ENCODE measurements at regions not wholly inside any gene's neighbourhood (a gene's known extent, or its start where the extent isn't known, plus 50 kb on each side); places are given as distances from the start of the nearest gene placed in this dataset.

DNA sequence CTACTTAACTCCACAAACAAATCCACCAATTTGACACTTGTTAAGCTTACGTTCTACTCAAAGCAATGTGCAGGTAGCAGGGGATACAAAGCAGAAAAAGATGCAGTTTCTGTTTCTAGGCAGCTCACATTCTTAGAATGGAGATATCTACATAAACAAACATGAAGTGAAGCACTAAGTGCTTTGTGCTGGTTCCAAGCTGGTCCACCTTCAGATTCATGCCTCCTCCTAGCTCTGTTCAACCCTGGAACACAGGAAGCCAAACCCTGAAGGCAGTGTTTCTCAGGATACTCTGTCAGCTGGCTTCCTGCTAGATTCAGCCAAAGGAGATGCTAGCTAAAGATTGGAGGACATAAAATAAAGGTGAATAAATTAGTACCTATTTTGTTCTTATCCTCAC, 55.3 kb upstream of the NOL4 start:
- no peak overlapping the region for H3K4me2 ChIP-seq (ENCODE audit: low read length)
- H3K4me3 ChIP-seq (ENCODE audit: low read length), result no peak overlapping the region
- H3K9me3 ChIP-seq (replicated peaks; ENCODE audit: low read length), result no peaks in the 10 kb centered on the region
- no peak overlapping the region for H3K9ac ChIP-seq (ENCODE audit: low read depth, low read length)
- no peaks in the 10 kb centered on the region for H3K36me3 ChIP-seq (ENCODE audit: insufficient read depth, low read length)
- H3K4me1 ChIP-seq (ENCODE audit: control insufficient read depth, insufficient read depth, low read length), result no peaks in the 10 kb centered on the region
- H3K27me3 ChIP-seq (ENCODE audit: control insufficient read depth, insufficient read depth, low read length), result peaks cover 9% of the 10 kb centered on the region

DNA sequence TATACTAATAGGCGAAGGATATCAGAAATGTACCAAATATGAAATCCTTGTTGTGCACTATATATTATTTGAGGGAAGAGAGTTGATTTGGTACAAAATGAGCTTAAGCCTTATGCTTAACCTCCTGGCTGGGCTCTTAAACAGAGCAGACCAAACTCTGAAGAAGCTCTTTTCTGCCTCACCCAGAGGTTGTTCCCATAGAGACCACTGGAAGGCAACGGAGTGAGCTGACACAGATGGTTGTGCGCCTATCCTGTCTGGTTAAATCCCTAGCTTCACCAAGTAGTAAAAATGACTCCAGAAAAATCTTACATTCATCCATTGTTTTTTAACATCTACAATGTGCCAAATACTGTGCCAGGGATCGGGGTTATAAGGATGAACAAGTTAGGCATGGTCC, 55.9 kb upstream of the NOL4 start:
- H3K36me3 ChIP-seq (ENCODE audit: insufficient read depth, low read length), result no peaks in the 10 kb centered on the region
- H3K9ac ChIP-seq (ENCODE audit: low read depth, low read length), result no peak overlapping the region
- no peaks in the 10 kb centered on the region for H3K9me3 ChIP-seq (replicated peaks; ENCODE audit: low read length)
- H3K4me1 ChIP-seq (ENCODE audit: control insufficient read depth, insufficient read depth, low read length), result no peaks in the 10 kb centered on the region
- H3K4me2 ChIP-seq (ENCODE audit: low read length), result no peak overlapping the region
- H3K4me3 ChIP-seq (ENCODE audit: low read length), result no peak overlapping the region
- peaks cover 9% of the 10 kb centered on the region for H3K27me3 ChIP-seq (ENCODE audit: control insufficient read depth, insufficient read depth, low read length)

DNA sequence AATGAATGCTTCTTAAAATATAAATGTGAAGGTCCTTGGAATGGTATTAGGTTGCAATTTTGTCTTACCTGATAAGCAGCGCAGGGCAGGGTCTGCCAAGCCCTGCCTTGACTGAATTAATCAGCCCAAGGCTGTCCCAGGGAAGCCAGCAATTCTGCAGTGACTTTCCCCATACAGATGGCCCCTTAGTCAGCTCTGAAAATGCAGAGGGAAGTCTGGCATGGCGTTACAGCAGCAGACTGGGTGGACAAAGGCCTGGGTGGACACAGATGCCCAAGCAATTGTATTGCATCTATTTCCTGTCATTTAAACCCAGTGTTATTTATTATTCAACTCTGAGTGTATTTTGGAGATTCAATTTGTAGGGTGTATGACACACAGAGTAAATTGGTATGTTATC, 56.6 kb upstream of the NOL4 start:
- H3K4me3 ChIP-seq (ENCODE audit: low read length), result no peak overlapping the region
- H3K9ac ChIP-seq (ENCODE audit: low read depth, low read length), result no peak overlapping the region
- H3K36me3 ChIP-seq (ENCODE audit: insufficient read depth, low read length), result no peaks in the 10 kb centered on the region
- no peak overlapping the region for H3K4me2 ChIP-seq (ENCODE audit: low read length)
- peaks cover 9% of the 10 kb centered on the region for H3K27me3 ChIP-seq (ENCODE audit: control insufficient read depth, insufficient read depth, low read length)
- no peaks in the 10 kb centered on the region for H3K4me1 ChIP-seq (ENCODE audit: control insufficient read depth, insufficient read depth, low read length)
- H3K9me3 ChIP-seq (replicated peaks; ENCODE audit: low read length), result no peaks in the 10 kb centered on the region

DNA sequence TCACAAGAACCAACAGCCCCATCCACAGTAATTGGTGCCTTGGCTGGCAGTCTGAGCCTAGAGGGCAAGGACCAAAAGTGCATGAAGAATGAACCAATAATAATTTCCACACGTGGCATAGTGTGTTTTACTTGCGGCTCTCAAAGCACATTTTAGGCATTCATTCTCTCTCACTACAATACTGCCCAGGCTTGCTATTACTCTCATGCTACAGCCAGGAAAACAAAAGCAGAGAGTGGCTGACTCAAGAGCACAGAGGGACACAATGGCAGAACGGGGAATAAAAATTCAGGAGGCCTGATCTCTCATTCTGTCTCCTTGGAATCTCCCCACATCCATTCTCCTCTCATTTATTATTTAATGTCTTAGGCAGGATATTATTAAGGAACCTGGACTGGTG, 57.0 kb upstream of the NOL4 start:
- Histone ChIP-seq H3K9ac (ENCODE audit: low read depth, low read length) (no peak overlapping the region), H3K27me3 (ENCODE audit: control insufficient read depth, insufficient read depth, low read length) (peaks cover 9% of the 10 kb centered on the region), H3K4me3 (ENCODE audit: low read length) (no peak overlapping the region), H3K9me3 (replicated peaks; ENCODE audit: low read length) (no peaks in the 10 kb centered on the region), H3K4me2 (ENCODE audit: low read length) (no peak overlapping the region), H3K4me1 (ENCODE audit: control insufficient read depth, insufficient read depth, low read length) (no peaks in the 10 kb centered on the region), H3K36me3 (ENCODE audit: insufficient read depth, low read length) (no peaks in the 10 kb centered on the region)

DNA sequence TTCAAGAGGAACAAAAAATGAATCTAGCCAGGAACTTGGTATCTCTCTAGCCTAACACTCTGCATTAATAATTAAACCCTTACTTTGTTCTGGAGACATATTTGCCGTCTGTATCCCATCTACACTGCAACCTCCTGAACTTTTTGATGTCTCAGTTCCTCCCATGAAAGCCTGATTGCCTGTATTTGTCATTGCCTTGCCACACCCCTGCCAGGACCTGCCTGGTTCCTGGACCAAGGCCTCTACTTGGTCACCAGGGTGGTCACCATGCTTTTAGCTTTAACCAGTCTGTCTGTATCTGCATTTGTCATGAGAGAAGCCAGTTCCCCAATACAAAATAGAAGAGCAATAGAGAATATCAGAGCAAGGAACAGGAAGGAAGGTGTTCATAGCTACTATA, 58.8 kb upstream of the NOL4 start:
- Histone ChIP-seq H3K4me2 (ENCODE audit: low read length) (no peak overlapping the region), H3K36me3 (ENCODE audit: insufficient read depth, low read length) (no peaks in the 10 kb centered on the region), H3K27me3 (ENCODE audit: control insufficient read depth, insufficient read depth, low read length) (peaks cover 9% of the 10 kb centered on the region), H3K9ac (ENCODE audit: low read depth, low read length) (no peak overlapping the region), H3K4me1 (ENCODE audit: control insufficient read depth, insufficient read depth, low read length) (no peaks in the 10 kb centered on the region), H3K9me3 (replicated peaks; ENCODE audit: low read length) (no peaks in the 10 kb centered on the region), H3K4me3 (ENCODE audit: low read length) (no peak overlapping the region)

DNA sequence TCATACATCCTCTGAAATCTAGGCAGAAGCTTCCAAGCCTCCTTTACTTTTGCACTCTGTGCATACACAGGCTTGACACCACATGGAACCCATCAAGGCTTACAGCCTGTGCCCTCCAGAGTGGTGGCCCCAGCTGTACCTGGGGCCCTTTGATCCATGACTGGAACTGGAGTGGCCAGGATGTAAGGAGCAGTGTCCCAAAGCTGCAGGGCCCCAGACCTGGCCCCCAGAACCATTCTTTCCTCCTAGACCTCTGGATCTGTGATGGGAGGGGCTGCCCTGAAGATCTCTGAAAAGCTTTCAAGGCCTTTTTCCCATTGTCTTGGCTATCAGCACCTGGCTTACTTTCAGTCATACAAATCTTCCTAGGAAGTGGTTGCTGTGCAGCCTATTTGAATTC, 63.1 kb upstream of the NOL4 start:
- Histone ChIP-seq H3K27me3 (ENCODE audit: control insufficient read depth, insufficient read depth, low read length) (no peaks in the 10 kb centered on the region), H3K36me3 (ENCODE audit: insufficient read depth, low read length) (no peaks in the 10 kb centered on the region), H3K4me2 (ENCODE audit: low read length) (no peak overlapping the region), H3K4me1 (ENCODE audit: control insufficient read depth, insufficient read depth, low read length) (no peaks in the 10 kb centered on the region), H3K4me3 (ENCODE audit: low read length) (no peak overlapping the region), H3K9ac (ENCODE audit: low read depth, low read length) (no peak overlapping the region), H3K9me3 (replicated peaks; ENCODE audit: low read length) (no peaks in the 10 kb centered on the region)

DNA sequence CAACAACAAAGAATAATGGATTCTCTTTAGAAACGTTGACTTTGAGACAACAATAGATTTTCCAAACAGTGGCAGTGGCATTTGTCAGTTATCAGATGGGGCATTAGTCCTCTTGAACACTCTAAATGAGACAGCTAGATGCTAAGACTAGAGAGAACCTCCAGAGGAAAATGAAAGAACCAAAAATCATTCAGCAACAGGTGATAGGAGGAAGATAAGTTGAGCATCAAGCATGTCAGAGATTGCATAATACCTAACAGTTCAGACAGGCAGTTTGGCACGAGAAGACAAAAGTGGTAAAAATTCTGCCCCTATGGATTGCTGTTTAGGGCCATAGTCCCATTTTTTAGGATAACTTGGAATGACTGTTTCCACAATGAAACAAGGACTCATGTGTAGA, 67.9 kb upstream of the NOL4 start:
- Histone ChIP-seq H3K9me3 (replicated peaks; ENCODE audit: low read length) (no peaks in the 10 kb centered on the region), H3K36me3 (ENCODE audit: insufficient read depth, low read length) (no peaks in the 10 kb centered on the region), H3K4me3 (ENCODE audit: low read length) (no peak overlapping the region), H3K4me1 (ENCODE audit: control insufficient read depth, insufficient read depth, low read length) (no peaks in the 10 kb centered on the region), H3K27me3 (ENCODE audit: control insufficient read depth, insufficient read depth, low read length) (no peaks in the 10 kb centered on the region), H3K9ac (ENCODE audit: low read depth, low read length) (no peak overlapping the region), H3K4me2 (ENCODE audit: low read length) (no peak overlapping the region)

DNA sequence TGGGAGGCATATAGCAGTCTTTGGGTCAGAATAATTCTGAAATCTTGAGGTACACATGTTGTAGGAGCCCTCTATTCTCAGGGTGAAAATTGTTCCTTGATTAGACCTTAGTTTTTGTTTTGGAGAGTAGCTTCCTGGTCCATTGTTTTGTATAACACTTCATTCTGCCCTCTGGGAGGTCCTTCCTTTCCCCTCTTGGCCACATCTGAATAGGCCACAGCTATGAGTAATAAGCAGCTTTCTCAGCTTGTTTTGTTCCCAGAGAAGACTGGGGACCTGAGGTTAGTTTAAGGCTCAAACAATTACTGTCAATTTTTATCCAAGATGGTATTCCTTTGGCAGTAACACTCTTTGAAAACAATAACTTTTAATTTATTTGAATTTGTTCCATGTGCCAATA, 72.6 kb upstream of the NOL4 start:
- Histone ChIP-seq H3K4me1 (ENCODE audit: control insufficient read depth, insufficient read depth, low read length) (no peaks in the 10 kb centered on the region), H3K27me3 (ENCODE audit: control insufficient read depth, insufficient read depth, low read length) (no peaks in the 10 kb centered on the region), H3K4me3 (ENCODE audit: low read length) (no peak overlapping the region), H3K36me3 (ENCODE audit: insufficient read depth, low read length) (no peaks in the 10 kb centered on the region), H3K9me3 (replicated peaks; ENCODE audit: low read length) (no peaks in the 10 kb centered on the region), H3K4me2 (ENCODE audit: low read length) (no peak overlapping the region), H3K9ac (ENCODE audit: low read depth, low read length) (no peak overlapping the region)

DNA sequence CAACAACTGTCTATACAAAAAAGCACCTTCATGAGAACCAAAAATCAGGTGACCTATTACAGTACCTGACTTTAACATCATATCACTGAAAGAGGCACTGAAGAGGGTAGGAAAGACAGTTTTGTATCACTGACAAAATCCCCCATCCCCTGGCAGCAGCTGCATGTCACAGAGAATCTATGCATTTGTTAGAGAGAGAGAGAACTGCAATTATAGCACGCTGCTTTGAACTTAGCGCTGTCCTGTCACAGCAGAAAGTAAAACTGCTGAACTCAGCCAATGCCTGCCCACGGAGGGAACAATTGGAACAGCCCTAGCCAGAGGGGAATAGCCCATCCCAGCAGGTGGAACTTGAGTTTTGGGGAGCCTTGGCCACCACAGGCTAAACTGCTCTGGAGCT, 75.1 kb upstream of the NOL4 start:
- Histone ChIP-seq H3K4me1 (ENCODE audit: control insufficient read depth, insufficient read depth, low read length) (no peaks in the 10 kb centered on the region), H3K36me3 (ENCODE audit: insufficient read depth, low read length) (no peaks in the 10 kb centered on the region), H3K4me2 (ENCODE audit: low read length) (no peak overlapping the region), H3K4me3 (ENCODE audit: low read length) (no peak overlapping the region), H3K27me3 (ENCODE audit: control insufficient read depth, insufficient read depth, low read length) (no peaks in the 10 kb centered on the region), H3K9me3 (replicated peaks; ENCODE audit: low read length) (no peaks in the 10 kb centered on the region), H3K9ac (ENCODE audit: low read depth, low read length) (no peak overlapping the region)

DNA sequence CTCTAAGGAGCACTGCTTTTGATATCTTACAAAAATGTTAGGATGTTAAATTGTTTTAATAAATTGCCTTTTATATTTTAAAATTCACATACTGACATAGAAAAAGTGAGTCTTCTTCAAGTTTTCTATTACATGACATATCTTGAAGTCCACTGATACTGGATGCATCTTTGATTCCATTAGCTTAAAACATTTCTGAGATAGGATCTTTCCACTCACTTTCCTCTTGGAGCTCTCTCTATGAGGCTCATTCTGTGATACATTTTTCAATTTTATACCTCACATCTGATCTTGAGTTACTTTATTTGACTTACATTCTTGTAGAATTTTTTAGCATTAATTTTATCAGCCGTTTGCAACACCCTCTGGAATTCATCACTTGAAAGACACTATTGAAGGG, 86.8 kb upstream of the NOL4 start:
- Histone ChIP-seq H3K4me2 (ENCODE audit: low read length) (no peak overlapping the region), H3K9ac (ENCODE audit: low read depth, low read length) (no peak overlapping the region), H3K27me3 (ENCODE audit: control insufficient read depth, insufficient read depth, low read length) (peaks cover 10% of the 10 kb centered on the region), H3K36me3 (ENCODE audit: insufficient read depth, low read length) (no peaks in the 10 kb centered on the region), H3K4me3 (ENCODE audit: low read length) (no peak overlapping the region), H3K4me1 (ENCODE audit: control insufficient read depth, insufficient read depth, low read length) (no peaks in the 10 kb centered on the region), H3K9me3 (replicated peaks; ENCODE audit: low read length) (no peaks in the 10 kb centered on the region)

DNA sequence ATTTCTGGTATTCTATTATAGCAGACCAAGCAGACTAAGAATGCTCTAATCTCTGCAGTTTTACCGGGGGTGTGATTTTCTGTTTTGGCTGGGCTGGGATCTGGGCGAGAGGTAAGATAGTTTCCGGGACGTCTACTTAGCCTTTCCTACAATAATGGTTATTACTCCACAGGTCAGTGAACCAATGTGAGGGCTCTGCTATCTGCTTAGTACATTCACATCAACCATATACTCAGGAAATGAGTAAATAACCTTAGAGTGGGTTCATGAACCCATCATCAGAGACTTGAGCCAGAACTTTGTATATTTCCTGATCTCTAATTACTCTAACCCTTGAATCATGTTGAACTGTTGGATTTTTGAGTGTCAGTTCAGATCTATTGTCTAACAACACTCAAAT, 90.1 kb upstream of the NOL4 start:
- Histone ChIP-seq H3K9ac (ENCODE audit: low read depth, low read length) (no peak overlapping the region), H3K36me3 (ENCODE audit: insufficient read depth, low read length) (no peaks in the 10 kb centered on the region), H3K4me3 (ENCODE audit: low read length) (no peak overlapping the region), H3K27me3 (ENCODE audit: control insufficient read depth, insufficient read depth, low read length) (peaks cover 12% of the 10 kb centered on the region), H3K4me2 (ENCODE audit: low read length) (no peak overlapping the region), H3K9me3 (replicated peaks; ENCODE audit: low read length) (no peaks in the 10 kb centered on the region), H3K4me1 (ENCODE audit: control insufficient read depth, insufficient read depth, low read length) (no peaks in the 10 kb centered on the region)

DNA sequence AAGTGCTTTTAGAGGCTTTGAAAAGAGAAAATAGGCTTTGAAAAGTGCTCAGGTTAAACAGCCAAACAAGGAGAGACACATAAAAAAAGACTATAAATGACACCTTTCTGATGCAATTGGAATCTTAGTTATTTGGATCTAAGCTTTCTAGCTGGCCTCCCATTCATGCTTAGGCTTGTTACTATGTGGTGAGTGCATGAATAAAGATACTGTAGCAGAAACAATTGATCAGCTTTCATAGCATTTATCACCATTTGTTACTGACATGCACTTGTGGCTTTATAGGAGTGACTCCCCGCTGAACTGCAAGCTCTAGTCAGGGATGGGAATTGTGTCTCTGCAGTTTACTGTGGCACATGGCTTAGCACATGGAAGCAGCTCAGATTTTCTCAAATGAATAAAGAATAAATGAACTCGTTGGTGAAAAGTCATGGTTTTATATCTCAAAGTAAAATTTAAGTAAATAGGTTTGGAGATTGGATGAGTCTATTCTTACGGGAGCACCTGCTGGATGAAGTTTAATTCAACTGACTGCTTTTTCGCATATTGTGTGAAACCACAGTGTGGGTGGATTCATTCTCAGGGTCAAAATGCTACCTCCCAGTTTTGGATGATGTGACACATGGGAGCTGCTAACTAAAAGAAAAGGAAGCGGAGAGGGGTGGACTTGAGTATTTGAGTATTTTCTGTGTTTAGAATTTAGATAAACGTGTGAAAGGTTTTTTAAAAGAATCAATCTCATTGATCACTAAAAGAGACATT, 91.1 kb upstream of the NOL4 start:
- no peaks in the 10 kb centered on the region for H3K9me3 ChIP-seq (replicated peaks; ENCODE audit: low read length)
- no peak overlapping the region for H3K4me2 ChIP-seq (ENCODE audit: low read length)
- H3K27me3 ChIP-seq (ENCODE audit: control insufficient read depth, insufficient read depth, low read length), result peaks cover 12% of the 10 kb centered on the region
- no peak overlapping the region for H3K9ac ChIP-seq (ENCODE audit: low read depth, low read length)
- H3K4me1 ChIP-seq (ENCODE audit: control insufficient read depth, insufficient read depth, low read length), result no peaks in the 10 kb centered on the region
- H3K36me3 ChIP-seq (ENCODE audit: insufficient read depth, low read length), result no peaks in the 10 kb centered on the region
- H3K4me3 ChIP-seq (ENCODE audit: low read length), result no peak overlapping the region
